ENCODE measurements at regions not wholly inside any gene's neighbourhood (a gene's known extent, or its start where the extent isn't known, plus 50 kb on each side); places are given as distances from the start of the nearest gene placed in this dataset.

DNA sequence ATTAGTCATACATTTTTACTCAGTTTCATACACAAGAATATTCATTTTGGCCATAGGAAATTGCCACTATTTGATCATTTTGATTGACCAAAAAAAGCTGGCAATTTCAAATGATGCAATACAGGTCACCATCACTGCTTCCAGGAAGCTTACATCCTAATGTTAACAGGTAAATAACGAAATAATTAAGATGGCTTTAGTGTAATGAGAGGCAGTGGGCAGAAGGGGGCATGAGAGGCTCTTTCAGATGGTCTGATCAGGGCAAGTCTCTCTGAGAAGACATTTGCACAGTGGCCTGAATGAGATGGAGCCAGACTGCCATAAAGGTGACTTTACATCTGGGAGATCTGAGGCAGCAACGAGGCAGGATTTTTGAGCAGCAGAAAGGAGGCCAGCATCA, 170.7 kb downstream of the SLIT2 start:
- H3K4me3 Mint-ChIP-seq (ENCODE audit: low read depth) = no peak overlapping the region
- H3K27me3 Mint-ChIP-seq (ENCODE audit: low read depth) = peaks cover 8% of the 10 kb centered on the region
- H3K9me3 Mint-ChIP-seq = no peaks in the 10 kb centered on the region
- intact Hi-C loops (cut with micrococcal nuclease) = no loop called here
- no peaks in the 10 kb centered on the region for H3K36me3 Mint-ChIP-seq (ENCODE audit: low read depth)
- no peak overlapping the region for H3K27ac Mint-ChIP-seq
- H3K4me1 Mint-ChIP-seq (ENCODE audit: low read depth) = peaks cover 10% of the 10 kb centered on the region
- DNase-seq (ENCODE audit: low spot score) = peak; percentile 12

DNA sequence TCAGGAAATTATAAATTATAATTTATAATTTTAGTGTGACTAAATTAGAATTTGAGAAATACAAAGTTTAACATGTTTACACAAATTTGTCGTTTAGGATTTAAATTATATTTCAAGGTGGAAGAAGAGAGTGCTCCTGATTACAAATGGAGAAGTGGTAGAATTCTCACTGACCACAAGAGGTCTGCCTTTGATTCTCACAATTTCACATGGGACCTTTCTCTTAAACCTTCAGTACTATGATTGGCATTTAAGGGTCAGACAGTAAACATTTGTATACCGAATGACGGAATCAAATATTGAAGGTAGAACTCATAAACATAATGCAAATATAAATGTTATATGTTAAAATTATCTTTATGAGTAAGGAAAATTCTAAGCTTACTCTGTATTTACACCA, 171.7 kb downstream of the SLIT2 start:
- DNase-seq (ENCODE audit: low spot score) = no peak
- no peaks in the 10 kb centered on the region for H3K9me3 Mint-ChIP-seq
- H3K27ac Mint-ChIP-seq = no peak overlapping the region
- H3K4me1 Mint-ChIP-seq (ENCODE audit: low read depth) = peaks cover 8% of the 10 kb centered on the region
- H3K27me3 Mint-ChIP-seq (ENCODE audit: low read depth) = peaks cover 8% of the 10 kb centered on the region
- intact Hi-C loops (cut with micrococcal nuclease) = loop anchor here (1.0 kb wide), 1 partner anchor 262 kb away; no protein-coding TSS in a partner anchor
- H3K4me3 Mint-ChIP-seq (ENCODE audit: low read depth) = no peak overlapping the region
- no peaks in the 10 kb centered on the region for H3K36me3 Mint-ChIP-seq (ENCODE audit: low read depth)

DNA sequence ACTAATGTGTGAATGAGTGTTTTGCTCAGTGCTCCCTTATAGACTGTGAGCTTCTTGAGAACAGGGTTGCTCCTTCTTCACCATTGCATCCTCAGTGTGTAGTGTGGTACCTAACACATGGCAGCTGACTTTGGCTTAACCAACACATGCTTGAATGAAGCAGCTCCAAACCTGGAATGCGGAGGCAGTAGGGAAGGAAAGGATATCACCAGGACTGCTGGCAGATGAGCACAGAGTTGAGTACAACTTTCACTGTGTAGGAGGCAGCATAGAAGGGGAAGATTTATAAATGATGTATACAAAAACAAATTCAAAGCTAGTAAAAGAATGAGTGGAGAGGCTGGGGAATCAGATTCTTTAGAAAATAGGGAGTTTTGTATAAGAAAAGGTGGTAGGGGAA, 174.3 kb downstream of the SLIT2 start:
- intact Hi-C loops (cut with micrococcal nuclease) = no loop called here
- peaks cover 8% of the 10 kb centered on the region for H3K27me3 Mint-ChIP-seq (ENCODE audit: low read depth)
- no peak overlapping the region for H3K27ac Mint-ChIP-seq
- no peak overlapping the region for H3K4me3 Mint-ChIP-seq (ENCODE audit: low read depth)
- no peaks in the 10 kb centered on the region for H3K36me3 Mint-ChIP-seq (ENCODE audit: low read depth)
- H3K4me1 Mint-ChIP-seq (ENCODE audit: low read depth) = no peaks in the 10 kb centered on the region
- no peaks in the 10 kb centered on the region for H3K9me3 Mint-ChIP-seq
- no peak for DNase-seq (ENCODE audit: low spot score)

DNA sequence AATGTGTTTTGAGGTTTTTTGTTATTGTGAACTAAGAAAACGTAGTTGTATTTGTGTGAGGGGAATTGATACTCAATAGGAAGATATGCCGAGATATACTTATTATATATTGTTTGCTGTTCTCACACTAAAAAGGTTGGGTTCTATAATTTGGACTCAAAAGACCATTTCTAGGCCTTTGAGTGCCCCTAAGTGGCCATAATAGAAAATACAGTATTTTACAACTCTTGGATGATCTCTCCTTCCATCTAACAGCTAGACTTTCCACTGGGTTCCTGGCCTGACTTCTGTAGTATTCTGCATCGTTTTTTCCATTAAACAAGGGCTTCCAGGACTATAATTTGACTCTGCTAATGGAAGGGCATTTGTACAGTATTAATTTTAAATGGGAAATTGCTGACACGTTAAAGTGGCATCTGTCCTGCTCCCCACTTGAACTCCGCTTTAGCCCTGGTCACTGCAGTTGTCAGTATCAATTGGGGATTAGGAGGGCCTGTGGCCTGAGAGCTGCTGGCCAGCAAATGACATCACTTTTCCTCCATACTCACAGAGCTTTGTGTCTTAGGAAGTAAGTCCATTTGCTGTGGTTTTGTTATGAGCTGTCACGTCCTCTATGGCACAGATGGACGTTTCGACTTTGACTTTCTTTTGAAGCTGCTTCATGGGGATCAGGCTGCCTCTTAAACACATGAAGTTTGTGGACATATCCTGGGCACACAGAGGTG, 176.9 kb downstream of the SLIT2 start:
- Mint-ChIP-seq H3K27ac (no peak overlapping the region), H3K27me3 (ENCODE audit: low read depth) (peaks cover 6% of the 10 kb centered on the region), H3K36me3 (ENCODE audit: low read depth) (no peaks in the 10 kb centered on the region), H3K4me3 (ENCODE audit: low read depth) (no peak overlapping the region), H3K9me3 (no peaks in the 10 kb centered on the region), H3K4me1 (ENCODE audit: low read depth) (no peaks in the 10 kb centered on the region)
- no peak for DNase-seq (ENCODE audit: low spot score)
- intact Hi-C loops (cut with micrococcal nuclease) = no loop called here

DNA sequence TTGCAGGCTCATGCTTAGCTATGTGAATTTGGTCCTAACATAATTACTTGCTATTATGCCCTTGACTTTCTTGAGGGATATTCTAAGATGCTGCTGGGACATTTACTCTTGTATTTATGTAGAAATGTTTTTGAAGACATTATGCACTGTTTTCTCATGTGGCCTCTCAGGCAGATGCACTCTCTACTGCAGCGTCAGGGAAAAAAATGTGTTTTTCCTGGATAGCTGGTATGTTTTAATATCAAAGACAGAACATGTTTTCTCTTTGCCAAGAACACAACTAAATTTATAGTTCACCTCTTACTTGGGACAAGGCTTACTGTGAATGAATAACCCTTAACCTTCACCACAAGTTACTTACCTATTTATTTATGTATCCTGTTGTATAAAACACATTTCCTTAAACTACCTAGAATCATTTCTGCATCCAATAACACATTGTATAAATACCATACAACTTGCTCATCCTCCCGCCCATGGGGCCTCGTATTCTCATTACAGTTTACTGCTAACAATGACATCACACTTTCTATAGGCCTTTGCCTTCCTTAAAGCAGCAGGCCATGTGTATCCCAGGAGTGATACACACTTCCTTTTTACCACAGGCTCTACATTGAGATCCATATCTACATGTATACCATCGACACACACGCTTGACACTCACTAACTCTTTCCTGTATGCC, 178.7 kb downstream of the SLIT2 start:
- intact Hi-C loops (cut with micrococcal nuclease) = no loop called here
- Mint-ChIP-seq H3K4me3 (ENCODE audit: low read depth) (no peak overlapping the region), H3K4me1 (ENCODE audit: low read depth) (no peaks in the 10 kb centered on the region), H3K27ac (no peak overlapping the region), H3K36me3 (ENCODE audit: low read depth) (no peaks in the 10 kb centered on the region), H3K27me3 (ENCODE audit: low read depth) (peaks cover 6% of the 10 kb centered on the region), H3K9me3 (no peaks in the 10 kb centered on the region)
- DNase-seq (ENCODE audit: low spot score) = no peak

DNA sequence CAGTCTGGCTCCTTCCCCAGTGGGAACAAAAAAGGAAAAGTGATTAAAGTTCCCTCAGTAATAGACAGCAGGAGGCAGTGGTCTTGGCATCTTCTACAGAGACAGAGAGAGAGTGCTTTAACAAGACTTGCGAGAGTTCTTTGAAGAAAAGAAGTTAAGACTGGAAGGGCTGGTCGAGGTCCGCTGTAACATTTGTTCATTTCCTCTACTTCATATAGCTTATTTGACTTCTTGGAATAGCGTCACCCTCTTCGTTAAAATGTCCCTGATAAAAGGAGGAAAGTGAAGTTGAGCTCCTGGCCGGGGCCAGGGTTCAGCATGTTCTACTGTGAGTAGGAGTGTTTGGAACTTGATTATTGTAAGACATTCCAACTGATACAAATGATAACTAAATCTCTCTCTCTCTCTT, 179.8 kb downstream of the SLIT2 start:
- Mint-ChIP-seq H3K27ac (no peak overlapping the region), H3K9me3 (no peaks in the 10 kb centered on the region), H3K4me3 (ENCODE audit: low read depth) (no peak overlapping the region), H3K4me1 (ENCODE audit: low read depth) (no peaks in the 10 kb centered on the region), H3K36me3 (ENCODE audit: low read depth) (no peaks in the 10 kb centered on the region), H3K27me3 (ENCODE audit: low read depth) (no peaks in the 10 kb centered on the region)
- no peak for DNase-seq (ENCODE audit: low spot score)
- intact Hi-C loops (cut with micrococcal nuclease) = no loop called here

DNA sequence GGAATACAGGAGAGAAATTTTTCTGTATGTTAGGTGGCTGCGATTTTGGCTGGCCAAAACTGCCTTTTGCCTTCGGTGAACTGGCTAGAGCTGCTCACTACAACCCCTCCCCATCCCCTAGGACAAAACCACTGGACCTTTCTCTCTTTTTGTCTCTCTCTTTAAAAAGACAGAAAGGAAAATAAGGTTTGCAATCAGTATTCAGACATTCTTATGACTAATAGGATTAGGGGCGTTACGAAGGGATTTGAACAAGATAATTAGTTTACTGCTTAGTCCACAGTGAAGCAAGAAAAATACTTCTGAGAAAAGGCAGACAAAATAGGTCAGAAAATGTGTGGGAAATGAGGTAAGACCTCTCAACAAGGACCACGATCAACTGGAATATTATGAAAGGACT, 180.4 kb downstream of the SLIT2 start:
- Mint-ChIP-seq H3K4me1 (ENCODE audit: low read depth) (no peaks in the 10 kb centered on the region), H3K36me3 (ENCODE audit: low read depth) (no peaks in the 10 kb centered on the region), H3K27ac (no peak overlapping the region), H3K9me3 (no peaks in the 10 kb centered on the region), H3K4me3 (ENCODE audit: low read depth) (no peak overlapping the region), H3K27me3 (ENCODE audit: low read depth) (no peaks in the 10 kb centered on the region)
- intact Hi-C loops (cut with micrococcal nuclease) = no loop called here
- no peak for DNase-seq (ENCODE audit: low spot score)

DNA sequence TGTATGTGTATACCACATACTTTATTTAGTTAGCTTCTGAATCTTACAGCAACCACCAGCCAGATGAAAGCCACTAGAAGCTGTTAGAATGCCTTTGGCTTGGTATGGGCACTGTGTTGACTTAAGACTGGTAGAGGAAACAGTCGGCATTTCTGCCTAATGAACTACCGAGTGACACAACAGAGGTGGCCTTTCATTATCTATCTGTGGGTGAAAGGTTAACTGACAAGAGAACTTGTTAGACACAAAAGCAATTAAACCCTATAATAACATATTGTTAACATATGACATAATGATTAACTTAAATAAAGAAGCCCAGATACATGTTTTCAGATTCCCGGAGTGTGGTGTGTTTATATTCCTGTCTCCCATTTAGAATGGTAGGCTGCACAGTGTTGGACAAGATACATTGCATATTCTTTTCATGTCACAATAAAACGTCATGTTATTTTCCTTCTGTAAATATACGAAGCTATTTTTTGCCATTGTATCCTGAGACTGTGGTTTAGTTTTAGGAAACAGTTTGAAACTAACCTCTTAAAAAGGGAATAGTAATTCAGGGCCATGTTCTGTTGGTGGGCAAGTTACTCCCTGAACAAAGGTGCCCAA, 181.5 kb downstream of the SLIT2 start:
- Mint-ChIP-seq H3K9me3 (no peaks in the 10 kb centered on the region), H3K36me3 (ENCODE audit: low read depth) (no peaks in the 10 kb centered on the region), H3K27ac (no peak overlapping the region), H3K4me1 (ENCODE audit: low read depth) (no peaks in the 10 kb centered on the region), H3K4me3 (ENCODE audit: low read depth) (no peak overlapping the region), H3K27me3 (ENCODE audit: low read depth) (no peaks in the 10 kb centered on the region)
- intact Hi-C loops (cut with micrococcal nuclease) = no loop called here
- DNase-seq (ENCODE audit: low spot score) = no peak

DNA sequence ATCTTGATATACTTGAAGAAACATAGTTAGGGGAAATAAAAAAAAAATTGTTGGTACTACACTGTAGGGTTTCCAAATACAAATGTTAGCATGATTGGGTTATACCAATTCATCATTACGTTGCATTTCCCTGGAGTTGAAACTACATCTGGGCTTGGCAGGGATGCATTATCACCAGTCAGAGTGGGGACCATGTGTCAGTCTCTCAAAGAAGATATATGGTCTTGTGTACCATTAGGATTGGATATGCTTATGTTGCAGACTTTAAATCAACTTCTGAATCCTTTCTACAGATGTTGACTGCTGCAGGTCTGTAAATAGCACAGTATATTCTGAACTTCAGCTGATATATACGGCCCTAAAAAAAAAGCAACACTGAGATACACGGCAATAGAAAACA, 188.5 kb downstream of the SLIT2 start:
- Mint-ChIP-seq H3K4me3 (ENCODE audit: low read depth) (no peak overlapping the region), H3K27me3 (ENCODE audit: low read depth) (no peaks in the 10 kb centered on the region), H3K27ac (no peak overlapping the region), H3K9me3 (no peaks in the 10 kb centered on the region), H3K4me1 (ENCODE audit: low read depth) (no peaks in the 10 kb centered on the region), H3K36me3 (ENCODE audit: low read depth) (no peaks in the 10 kb centered on the region)
- no peak for DNase-seq (ENCODE audit: low spot score)
- intact Hi-C loops (cut with micrococcal nuclease) = no loop called here

DNA sequence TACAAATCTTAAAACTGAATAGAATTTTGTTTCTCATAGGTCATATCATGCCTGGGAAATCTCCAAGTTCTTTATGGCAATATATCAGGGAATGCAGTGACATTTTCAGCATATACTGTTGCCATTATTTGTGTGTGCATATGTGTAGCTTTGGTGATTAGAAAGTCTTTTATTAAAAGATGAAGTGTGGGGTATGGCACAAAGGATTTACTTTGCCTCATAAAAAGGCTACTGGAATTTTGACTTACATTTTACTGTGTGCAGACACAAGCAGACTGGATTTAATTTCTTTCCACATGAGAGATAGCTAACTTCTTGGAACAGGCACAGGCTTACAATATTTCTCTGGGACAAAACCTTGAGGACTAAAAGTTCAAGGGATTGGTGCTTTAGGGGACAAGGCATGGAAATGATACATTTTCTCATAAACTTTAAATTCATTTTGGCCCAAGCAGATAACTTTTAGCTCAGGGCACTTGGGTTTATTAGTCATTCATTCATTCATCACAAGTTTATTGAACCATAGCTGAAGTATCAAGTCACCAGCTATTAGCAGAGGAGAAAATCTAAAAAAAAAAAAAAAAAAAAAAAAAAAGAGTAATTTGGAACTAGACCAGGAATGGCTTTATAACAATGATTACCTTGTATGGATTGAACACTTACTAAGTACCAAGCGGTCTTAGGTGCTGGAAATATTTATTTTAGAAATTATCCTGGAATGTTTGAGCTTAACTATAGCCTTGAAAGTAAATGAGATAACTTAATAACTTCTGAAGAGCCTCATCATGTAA, 191.5 kb downstream of the SLIT2 start:
- H3K36me3 Mint-ChIP-seq (ENCODE audit: low read depth) = no peaks in the 10 kb centered on the region
- no peaks in the 10 kb centered on the region for H3K4me1 Mint-ChIP-seq (ENCODE audit: low read depth)
- H3K27me3 Mint-ChIP-seq (ENCODE audit: low read depth) = no peaks in the 10 kb centered on the region
- no peak overlapping the region for H3K4me3 Mint-ChIP-seq (ENCODE audit: low read depth)
- no peak overlapping the region for H3K27ac Mint-ChIP-seq
- DNase-seq (ENCODE audit: low spot score) = no peak
- H3K9me3 Mint-ChIP-seq = no peaks in the 10 kb centered on the region
- intact Hi-C loops (cut with micrococcal nuclease) = no loop called here

DNA sequence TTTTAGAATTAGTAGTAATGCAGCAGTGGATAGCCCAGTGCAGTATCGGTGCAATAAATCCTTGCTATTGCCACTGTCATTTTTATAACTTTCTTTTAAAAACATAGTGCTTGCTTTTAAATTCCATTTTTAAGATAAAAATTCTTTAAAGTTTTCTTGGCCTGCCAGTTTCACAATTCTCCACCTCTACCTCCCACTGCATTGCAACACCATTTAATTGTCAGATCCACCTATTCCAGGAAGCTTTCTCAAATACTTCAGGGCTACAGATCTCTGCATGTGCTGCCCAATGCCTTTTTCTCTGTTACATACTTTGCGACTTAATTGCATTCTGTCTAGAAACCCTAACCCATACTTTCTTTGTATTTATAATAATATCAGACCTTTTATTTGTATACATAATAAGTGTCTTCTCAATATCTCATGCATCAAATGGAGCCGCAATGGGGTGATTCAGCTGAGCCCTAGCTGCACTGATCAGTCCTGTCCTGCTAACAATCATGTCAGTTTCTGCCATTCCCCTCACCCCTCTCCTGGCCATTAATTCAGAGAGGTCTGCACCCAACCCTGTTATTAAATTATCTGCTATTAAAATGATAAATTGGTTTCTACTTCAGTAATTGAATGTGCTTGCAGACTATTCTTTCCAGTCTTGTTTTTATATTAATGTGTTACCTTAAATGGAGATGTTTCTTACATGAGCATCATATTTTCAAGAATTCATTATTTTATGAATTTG, 193.1 kb downstream of the SLIT2 start:
- Mint-ChIP-seq H3K4me3 (ENCODE audit: low read depth) (no peak overlapping the region), H3K27me3 (ENCODE audit: low read depth) (no peaks in the 10 kb centered on the region), H3K27ac (no peak overlapping the region), H3K4me1 (ENCODE audit: low read depth) (no peaks in the 10 kb centered on the region), H3K36me3 (ENCODE audit: low read depth) (no peaks in the 10 kb centered on the region), H3K9me3 (no peaks in the 10 kb centered on the region)
- DNase-seq (ENCODE audit: low spot score) = no peak
- intact Hi-C loops (cut with micrococcal nuclease) = no loop called here

DNA sequence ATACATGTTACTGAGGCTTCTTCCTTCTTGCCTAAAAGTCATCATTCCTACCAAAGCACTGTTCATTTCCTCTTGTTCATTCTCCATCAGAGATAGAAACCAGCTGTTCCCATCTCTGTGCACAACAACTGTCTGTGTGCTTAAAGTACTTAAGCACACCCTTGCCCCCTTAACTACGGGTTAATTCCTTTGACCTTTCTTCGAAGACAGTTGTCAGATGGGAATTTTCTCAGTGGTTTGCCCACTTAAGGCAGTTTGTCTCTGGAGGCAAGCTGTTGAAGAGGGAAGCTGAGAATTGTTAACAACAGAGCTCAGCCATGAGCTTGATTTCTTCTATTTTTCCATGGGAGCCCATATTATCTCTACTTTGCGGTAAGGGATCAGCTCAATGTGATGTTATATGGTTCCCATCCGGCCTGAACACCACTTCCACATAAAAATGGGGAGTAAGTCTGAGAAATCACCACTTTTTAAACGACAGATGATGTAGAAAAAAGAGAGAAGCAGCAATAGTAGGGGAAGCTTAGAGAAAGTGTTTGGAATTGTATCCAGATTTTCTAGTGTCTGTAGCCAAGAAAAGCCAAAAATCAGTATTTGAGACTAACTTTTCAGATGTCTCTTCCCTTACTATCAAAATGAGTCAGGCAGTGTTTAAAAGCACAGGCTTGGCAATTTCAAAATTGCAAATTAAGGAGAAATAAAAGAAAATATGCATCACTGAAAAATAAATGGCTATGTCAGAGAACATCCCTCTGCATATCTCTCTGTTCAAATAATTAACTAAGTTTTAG, 194.4 kb downstream of the SLIT2 start:
- Mint-ChIP-seq H3K4me1 (ENCODE audit: low read depth) (no peaks in the 10 kb centered on the region), H3K36me3 (ENCODE audit: low read depth) (no peaks in the 10 kb centered on the region), H3K27ac (no peak overlapping the region), H3K4me3 (ENCODE audit: low read depth) (no peak overlapping the region), H3K27me3 (ENCODE audit: low read depth) (no peaks in the 10 kb centered on the region), H3K9me3 (no peaks in the 10 kb centered on the region)
- intact Hi-C loops (cut with micrococcal nuclease) = no loop called here
- no peak for DNase-seq (ENCODE audit: low spot score)
